ENCODE measurements at regions not wholly inside any gene's neighbourhood (a gene's known extent, or its start where the extent isn't known, plus 50 kb on each side); places are given as distances from the start of the nearest gene placed in this dataset.
"Not testable (repeated sequence)": the region's sequence is repeated elsewhere in the genome, so short reads cannot be mapped to it uniquely, and the experiment has no call there.

DNA sequence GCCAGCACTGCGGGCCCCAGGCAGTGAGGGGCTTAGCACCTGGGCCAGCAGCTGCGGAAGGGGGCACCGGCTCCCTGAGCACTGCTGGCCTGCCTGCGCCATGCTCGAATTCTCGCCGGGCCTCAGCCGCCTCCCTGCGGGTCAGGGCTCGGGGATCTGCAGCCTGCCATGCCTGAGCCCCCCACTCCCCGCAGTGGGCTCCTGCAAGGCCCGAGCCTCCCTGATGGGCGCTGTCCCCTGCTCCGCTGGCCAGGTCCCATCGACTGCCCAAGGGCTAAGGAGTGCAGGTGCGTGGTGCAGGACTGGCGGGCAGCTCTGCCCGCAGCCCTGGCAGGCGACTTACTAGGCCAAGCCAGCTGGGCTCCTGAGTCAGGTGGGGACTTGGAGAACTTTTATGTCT is 133.3 kb upstream of the LMNTD1 start:
- POLR2A ChIA-PET, result no interaction called here
- Mint-ChIP-seq H3K36me3 (peaks cover 4% of the 10 kb centered on the region; the same call in 1 of the 2 replicates), H3K27me3 (ENCODE audit: low read depth) (peaks cover 3% of the 10 kb centered on the region; the same call in 1 of the 2 replicates), H3K9me3 (peaks cover 6% of the 10 kb centered on the region), H3K4me3 (no peak overlapping the region), H3K4me1 (peaks cover 15% of the 10 kb centered on the region), H3K27ac (no peak overlapping the region)
- DNase-seq (ENCODE audit: low spot score), result no peak
- CTCF ChIA-PET, result no interaction called here
- ATAC-seq, result no peak
- TF ChIP-seq, protein P1, sequence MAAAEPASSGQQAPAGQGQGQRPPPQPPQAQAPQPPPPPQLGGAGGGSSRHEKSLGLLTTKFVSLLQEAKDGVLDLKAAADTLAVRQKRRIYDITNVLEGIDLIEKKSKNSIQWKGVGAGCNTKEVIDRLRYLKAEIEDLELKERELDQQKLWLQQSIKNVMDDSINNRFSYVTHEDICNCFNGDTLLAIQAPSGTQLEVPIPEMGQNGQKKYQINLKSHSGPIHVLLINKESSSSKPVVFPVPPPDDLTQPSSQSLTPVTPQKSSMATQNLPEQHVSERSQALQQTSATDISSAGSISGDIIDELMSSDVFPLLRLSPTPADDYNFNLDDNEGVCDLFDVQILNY (CRISPR knock-in tag; IDR thresholded peaks at IDR 0.05), result no peak
- TF ChIP-seq NFATC4 (CRISPR knock-in tag; IDR thresholded peaks at IDR 0.05), result no peak

DNA sequence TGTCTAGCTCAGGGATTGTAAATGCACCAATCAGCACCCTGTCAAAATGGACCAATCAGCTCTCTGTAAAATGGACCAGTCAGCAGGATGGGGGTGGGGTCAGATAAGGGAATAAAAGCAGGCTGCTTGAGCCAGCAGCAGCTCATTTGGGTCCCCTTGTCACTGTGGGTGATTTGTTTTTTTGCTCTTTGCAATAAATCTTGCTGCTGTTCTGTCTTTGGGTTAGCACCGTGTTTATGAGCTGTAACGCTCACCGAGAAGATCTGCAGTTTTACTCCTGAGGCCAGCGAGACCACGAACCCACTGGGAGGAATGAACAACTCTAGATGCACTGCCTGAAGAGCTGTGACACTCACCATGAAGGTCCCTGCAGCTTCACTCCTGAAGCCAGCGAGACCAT is 134.1 kb upstream of the LMNTD1 start:
- no peak for DNase-seq (ENCODE audit: low spot score)
- peaks cover 4% of the 10 kb centered on the region; the same call in 1 of the 2 replicates for H3K36me3 Mint-ChIP-seq
- H3K4me1 Mint-ChIP-seq, result peaks cover 24% of the 10 kb centered on the region
- CTCF ChIA-PET, result no interaction called here
- H3K27ac Mint-ChIP-seq, result no peak overlapping the region
- no peak for ATAC-seq
- no peak overlapping the region for H3K4me3 Mint-ChIP-seq
- peaks cover 6% of the 10 kb centered on the region for H3K9me3 Mint-ChIP-seq
- TF ChIP-seq, protein P2, sequence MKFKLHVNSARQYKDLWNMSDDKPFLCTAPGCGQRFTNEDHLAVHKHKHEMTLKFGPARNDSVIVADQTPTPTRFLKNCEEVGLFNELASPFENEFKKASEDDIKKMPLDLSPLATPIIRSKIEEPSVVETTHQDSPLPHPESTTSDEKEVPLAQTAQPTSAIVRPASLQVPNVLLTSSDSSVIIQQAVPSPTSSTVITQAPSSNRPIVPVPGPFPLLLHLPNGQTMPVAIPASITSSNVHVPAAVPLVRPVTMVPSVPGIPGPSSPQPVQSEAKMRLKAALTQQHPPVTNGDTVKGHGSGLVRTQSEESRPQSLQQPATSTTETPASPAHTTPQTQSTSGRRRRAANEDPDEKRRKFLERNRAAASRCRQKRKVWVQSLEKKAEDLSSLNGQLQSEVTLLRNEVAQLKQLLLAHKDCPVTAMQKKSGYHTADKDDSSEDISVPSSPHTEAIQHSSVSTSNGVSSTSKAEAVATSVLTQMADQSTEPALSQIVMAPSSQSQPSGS (CRISPR knock-in tag; IDR thresholded peaks at IDR 0.05; ENCODE audit: borderline replicate concordance, low read depth), result no peak
- no peak for TF ChIP-seq NR3C1 (CRISPR knock-in tag; conservative IDR thresholded peaks at IDR 0.05; ENCODE audit: low read depth)
- POLR2A ChIA-PET, result no interaction called here
- H3K27me3 Mint-ChIP-seq (ENCODE audit: low read depth), result peaks cover 3% of the 10 kb centered on the region; the same call in 1 of the 2 replicates

DNA sequence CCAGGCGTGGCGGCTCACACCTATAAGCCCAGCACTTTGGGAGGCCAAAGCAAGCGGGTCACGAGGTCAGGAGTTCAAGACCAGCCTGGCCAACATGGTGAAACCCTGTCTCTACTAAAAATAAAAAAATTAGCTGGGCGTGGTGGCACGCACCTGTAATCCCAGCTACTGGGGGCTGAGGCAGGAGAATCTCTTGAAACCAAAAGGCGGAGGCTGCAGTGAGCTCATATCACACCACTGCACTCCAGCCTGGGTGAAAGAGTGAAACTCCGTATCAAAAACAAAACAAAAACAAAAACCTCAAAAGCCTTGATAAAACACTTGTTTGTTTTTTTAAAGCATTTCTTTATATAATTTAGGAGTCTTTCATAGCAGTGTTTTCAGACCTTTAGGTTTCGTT is 135.8 kb upstream of the LMNTD1 start:
- H3K27me3 Mint-ChIP-seq (ENCODE audit: low read depth); POLR2A ChIA-PET; H3K9me3 Mint-ChIP-seq; H3K4me3 Mint-ChIP-seq; DNase-seq (ENCODE audit: low spot score); H3K36me3 Mint-ChIP-seq; ATAC-seq; H3K27ac Mint-ChIP-seq; CTCF ChIA-PET: not testable (repeated sequence)
- H3K4me1 Mint-ChIP-seq, result peaks cover 27% of the 10 kb centered on the region

DNA sequence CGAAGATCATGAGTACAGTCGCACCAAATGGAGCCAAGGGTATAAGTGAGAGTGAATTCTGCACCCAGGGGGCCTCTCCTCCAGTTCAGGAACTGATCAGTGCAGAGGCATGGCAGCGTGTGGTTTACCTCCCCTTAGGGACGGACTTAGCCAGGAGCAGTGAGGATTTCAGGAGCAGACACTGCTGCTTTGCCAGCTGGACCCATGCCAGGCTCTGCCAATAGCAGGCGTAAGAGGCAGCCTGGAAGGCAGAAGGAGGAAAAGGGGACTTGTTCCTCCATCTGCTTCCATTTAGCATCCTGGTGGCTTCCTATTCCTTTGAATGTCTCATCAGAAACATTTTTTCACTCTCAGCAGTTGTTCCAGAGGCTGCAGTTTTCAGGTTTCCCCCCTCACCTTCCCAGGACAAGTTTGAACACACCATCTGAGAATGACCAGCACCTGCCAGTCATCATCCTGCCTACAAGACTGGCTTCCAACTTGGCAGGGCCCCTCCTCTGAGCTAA is 137.0 kb upstream of the LMNTD1 start:
- H3K27ac Mint-ChIP-seq, result no peak overlapping the region
- H3K27me3 Mint-ChIP-seq (ENCODE audit: low read depth), result peaks cover 3% of the 10 kb centered on the region; the same call in 1 of the 2 replicates
- H3K4me3 Mint-ChIP-seq, result no peak overlapping the region
- DNase-seq (ENCODE audit: low spot score) (no peak), ATAC-seq (no peak; the same call in 1 of the 2 replicates)
- peaks cover 4% of the 10 kb centered on the region; the same call in 1 of the 2 replicates for H3K36me3 Mint-ChIP-seq
- peaks cover 6% of the 10 kb centered on the region for H3K9me3 Mint-ChIP-seq
- POLR2A ChIA-PET, result no interaction called here
- H3K4me1 Mint-ChIP-seq, result peaks cover 28% of the 10 kb centered on the region
- CTCF ChIA-PET, result no interaction called here
- TF ChIP-seq SP1 (CRISPR knock-in tag; conservative IDR thresholded peaks at IDR 0.05) (no peak), ZNF396 (CRISPR knock-in tag; IDR thresholded peaks at IDR 0.05; ENCODE audit: borderline replicate concordance) (no peak), ELF4 (CRISPR knock-in tag; IDR thresholded peaks at IDR 0.05; ENCODE audit: low read depth) (no peak), ETV6 (CRISPR knock-in tag; IDR thresholded peaks at IDR 0.05) (no peak), HMGA2 (CRISPR knock-in tag; IDR thresholded peaks at IDR 0.05) (no peak), TCF7 (CRISPR knock-in tag; IDR thresholded peaks at IDR 0.05; ENCODE audit: low read depth) (no peak), EMX1 (CRISPR knock-in tag; IDR thresholded peaks at IDR 0.05) (no peak)
- TF ChIP-seq, protein P3, sequence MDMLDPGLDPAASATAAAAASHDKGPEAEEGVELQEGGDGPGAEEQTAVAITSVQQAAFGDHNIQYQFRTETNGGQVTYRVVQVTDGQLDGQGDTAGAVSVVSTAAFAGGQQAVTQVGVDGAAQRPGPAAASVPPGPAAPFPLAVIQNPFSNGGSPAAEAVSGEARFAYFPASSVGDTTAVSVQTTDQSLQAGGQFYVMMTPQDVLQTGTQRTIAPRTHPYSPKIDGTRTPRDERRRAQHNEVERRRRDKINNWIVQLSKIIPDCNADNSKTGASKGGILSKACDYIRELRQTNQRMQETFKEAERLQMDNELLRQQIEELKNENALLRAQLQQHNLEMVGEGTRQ (CRISPR knock-in tag; IDR thresholded peaks at IDR 0.05), result no peak
- TF ChIP-seq, protein P4, sequence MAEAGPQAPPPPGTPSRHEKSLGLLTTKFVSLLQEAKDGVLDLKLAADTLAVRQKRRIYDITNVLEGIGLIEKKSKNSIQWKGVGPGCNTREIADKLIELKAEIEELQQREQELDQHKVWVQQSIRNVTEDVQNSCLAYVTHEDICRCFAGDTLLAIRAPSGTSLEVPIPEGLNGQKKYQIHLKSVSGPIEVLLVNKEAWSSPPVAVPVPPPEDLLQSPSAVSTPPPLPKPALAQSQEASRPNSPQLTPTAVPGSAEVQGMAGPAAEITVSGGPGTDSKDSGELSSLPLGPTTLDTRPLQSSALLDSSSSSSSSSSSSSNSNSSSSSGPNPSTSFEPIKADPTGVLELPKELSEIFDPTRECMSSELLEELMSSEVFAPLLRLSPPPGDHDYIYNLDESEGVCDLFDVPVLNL (CRISPR knock-in tag; IDR thresholded peaks at IDR 0.05; ENCODE audit: borderline replicate concordance, low read depth), result no peak
- TF ChIP-seq, protein P5, sequence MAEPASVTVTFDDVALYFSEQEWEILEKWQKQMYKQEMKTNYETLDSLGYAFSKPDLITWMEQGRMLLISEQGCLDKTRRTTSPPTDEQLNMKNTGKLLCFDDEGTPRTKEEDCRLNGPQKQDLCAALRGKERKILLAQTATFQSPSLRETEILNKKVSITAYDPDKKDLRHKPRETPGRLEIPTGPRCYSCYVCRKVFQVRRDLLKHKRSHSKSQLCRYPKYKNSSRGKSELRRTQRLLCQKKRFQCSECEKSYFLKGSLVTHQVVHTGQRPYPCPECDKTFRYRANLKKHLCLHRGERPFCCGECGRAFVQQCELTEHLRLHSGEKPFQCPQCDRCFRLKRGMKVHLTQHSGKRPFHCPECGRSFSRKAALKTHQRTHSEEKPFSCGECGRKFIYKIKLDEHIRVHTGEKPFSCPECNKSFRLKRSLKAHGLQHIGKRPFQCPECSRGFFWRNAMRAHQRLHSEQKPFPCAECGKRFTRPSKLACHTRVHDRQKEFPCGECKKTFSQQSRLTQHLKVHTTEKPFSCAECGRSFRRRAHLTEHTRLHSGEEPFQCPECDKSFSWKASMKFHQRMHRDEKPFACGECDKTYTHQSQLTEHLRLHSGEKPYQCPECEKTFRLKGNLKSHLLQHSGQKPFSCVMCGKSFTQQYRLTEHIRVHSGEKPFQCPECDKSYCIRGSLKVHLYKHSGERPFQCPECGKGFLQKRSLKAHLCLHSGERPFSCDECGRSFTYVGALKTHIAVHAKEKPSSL (CRISPR knock-in tag; conservative IDR thresholded peaks at IDR 0.05), result no peak
- TF ChIP-seq, protein P6, sequence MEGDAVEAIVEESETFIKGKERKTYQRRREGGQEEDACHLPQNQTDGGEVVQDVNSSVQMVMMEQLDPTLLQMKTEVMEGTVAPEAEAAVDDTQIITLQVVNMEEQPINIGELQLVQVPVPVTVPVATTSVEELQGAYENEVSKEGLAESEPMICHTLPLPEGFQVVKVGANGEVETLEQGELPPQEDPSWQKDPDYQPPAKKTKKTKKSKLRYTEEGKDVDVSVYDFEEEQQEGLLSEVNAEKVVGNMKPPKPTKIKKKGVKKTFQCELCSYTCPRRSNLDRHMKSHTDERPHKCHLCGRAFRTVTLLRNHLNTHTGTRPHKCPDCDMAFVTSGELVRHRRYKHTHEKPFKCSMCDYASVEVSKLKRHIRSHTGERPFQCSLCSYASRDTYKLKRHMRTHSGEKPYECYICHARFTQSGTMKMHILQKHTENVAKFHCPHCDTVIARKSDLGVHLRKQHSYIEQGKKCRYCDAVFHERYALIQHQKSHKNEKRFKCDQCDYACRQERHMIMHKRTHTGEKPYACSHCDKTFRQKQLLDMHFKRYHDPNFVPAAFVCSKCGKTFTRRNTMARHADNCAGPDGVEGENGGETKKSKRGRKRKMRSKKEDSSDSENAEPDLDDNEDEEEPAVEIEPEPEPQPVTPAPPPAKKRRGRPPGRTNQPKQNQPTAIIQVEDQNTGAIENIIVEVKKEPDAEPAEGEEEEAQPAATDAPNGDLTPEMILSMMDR (IDR thresholded peaks at IDR 0.05), result no peak
- TF ChIP-seq, protein P7, sequence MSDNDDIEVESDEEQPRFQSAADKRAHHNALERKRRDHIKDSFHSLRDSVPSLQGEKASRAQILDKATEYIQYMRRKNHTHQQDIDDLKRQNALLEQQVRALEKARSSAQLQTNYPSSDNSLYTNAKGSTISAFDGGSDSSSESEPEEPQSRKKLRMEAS (CRISPR knock-in tag; IDR thresholded peaks at IDR 0.05), result no peak
- TF ChIP-seq, protein P8, sequence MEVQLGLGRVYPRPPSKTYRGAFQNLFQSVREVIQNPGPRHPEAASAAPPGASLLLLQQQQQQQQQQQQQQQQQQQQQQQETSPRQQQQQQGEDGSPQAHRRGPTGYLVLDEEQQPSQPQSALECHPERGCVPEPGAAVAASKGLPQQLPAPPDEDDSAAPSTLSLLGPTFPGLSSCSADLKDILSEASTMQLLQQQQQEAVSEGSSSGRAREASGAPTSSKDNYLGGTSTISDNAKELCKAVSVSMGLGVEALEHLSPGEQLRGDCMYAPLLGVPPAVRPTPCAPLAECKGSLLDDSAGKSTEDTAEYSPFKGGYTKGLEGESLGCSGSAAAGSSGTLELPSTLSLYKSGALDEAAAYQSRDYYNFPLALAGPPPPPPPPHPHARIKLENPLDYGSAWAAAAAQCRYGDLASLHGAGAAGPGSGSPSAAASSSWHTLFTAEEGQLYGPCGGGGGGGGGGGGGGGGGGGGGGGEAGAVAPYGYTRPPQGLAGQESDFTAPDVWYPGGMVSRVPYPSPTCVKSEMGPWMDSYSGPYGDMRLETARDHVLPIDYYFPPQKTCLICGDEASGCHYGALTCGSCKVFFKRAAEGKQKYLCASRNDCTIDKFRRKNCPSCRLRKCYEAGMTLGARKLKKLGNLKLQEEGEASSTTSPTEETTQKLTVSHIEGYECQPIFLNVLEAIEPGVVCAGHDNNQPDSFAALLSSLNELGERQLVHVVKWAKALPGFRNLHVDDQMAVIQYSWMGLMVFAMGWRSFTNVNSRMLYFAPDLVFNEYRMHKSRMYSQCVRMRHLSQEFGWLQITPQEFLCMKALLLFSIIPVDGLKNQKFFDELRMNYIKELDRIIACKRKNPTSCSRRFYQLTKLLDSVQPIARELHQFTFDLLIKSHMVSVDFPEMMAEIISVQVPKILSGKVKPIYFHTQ (CRISPR knock-in tag; IDR thresholded peaks at IDR 0.05), result no peak
